Natural killer cell (primary cell): ENCODE measurements at regions not wholly inside any gene's neighbourhood (a gene's known extent, or its start where the extent isn't known, plus 50 kb on each side); places are given as distances from the start of the nearest gene placed in this dataset.

Source experiments
- ATAC-seq, 3 donors: fragments of 150-1000 bp in 2 of 3; fragments of 200-7000 bp in 1 of 3; cut with Tn5 transposase; 1 replicate in 1 of 3; 2 replicates in 2 of 3; pipeline ENCODE4 v1.10.0; 2021; ENCODE audit warnings: mild to moderate bottlenecking in 2 of 3, moderate library complexity in 2 of 3
- DNase-seq, 2 donors: peaks; one replicate each; pipeline versions ENCODE4 v3.0.0 to v3.0.0-alpha.2; 2013 to 2021; ENCODE audit warnings: mixed read lengths in 1 of 2
- H3K27ac ChIP-seq: one replicate; pipeline ENCODE4 v1.5.1; 2013; ENCODE audit warnings: mild to moderate bottlenecking, low read length
- H3K27me3 ChIP-seq: one replicate; pipeline ENCODE4 v1.6.1; 2013; ENCODE audit warnings: low read length; ENCODE audit not compliant: control insufficient read depth, insufficient read depth
- H3K36me3 ChIP-seq: one replicate; pipeline ENCODE4 v1.6.1; 2013; ENCODE audit warnings: low read length; ENCODE audit not compliant: control insufficient read depth, insufficient read depth
- H3K4me1 ChIP-seq: one replicate; pipeline ENCODE4 v1.6.1; 2013; ENCODE audit warnings: low read length; ENCODE audit not compliant: control insufficient read depth, insufficient read depth
- H3K4me3 ChIP-seq: one replicate; pipeline ENCODE4 v1.5.1; 2013; ENCODE audit warnings: low read length
- H3K9me3 ChIP-seq: one replicate; pipeline ENCODE4 v1.6.1; 2013; ENCODE audit warnings: low read length; ENCODE audit not compliant: control insufficient read depth, insufficient read depth
- H3K27ac Mint-ChIP-seq, 2 donors: one replicate each; pipeline ENCODE4 v1.8.0; 2022; ENCODE audit warnings: mild to moderate bottlenecking in 2 of 2, mixed read lengths in 2 of 2, moderate library complexity in 1 of 2
- H3K27me3 Mint-ChIP-seq, 2 donors: one replicate each; pipeline ENCODE4 v1.8.0; 2022; ENCODE audit warnings: low read depth in 2 of 2, mixed read lengths in 2 of 2
- H3K36me3 Mint-ChIP-seq: one replicate; pipeline ENCODE4 v1.8.0; 2022; ENCODE audit warnings: mixed read lengths
- H3K4me1 Mint-ChIP-seq, 2 donors: one replicate each; pipeline ENCODE4 v1.8.0; 2022; ENCODE audit warnings: mixed read lengths in 2 of 2
- H3K4me3 Mint-ChIP-seq: one replicate; pipeline ENCODE4 v1.8.0; 2022; ENCODE audit warnings: mild to moderate bottlenecking, moderate library complexity, mixed read lengths
- H3K9me3 Mint-ChIP-seq, 2 donors: one replicate each; pipeline ENCODE4 v1.8.0; 2022; ENCODE audit warnings: mixed read lengths in 2 of 2
- WGBS: methylation state at CpG from one replicate; pipeline ENCODE4 v1.1.7; 2013; ENCODE audit warnings: missing lambda C conversion rate; ENCODE audit not compliant: insufficient coverage; 5-methylcytosine and 5-hydroxymethylcytosine counted together
- intact Hi-C: fragments of 100-400 bp; cut with micrococcal nuclease; formaldehyde crosslinking; loops from one replicate; pipeline ENCODE4 v1.14.2; 2022
- TF ChIP-seq, protein P1 (sequence below): fragments of 200-600 bp; IDR thresholded peaks from one replicate; pipeline ENCODE4 v1.8.0; 2022; ENCODE audit warnings: antibody characterized with exemption

GRCh38 chr12:41836416-41836815 lies 308.3 kb downstream of the GXYLT1 start:
- Histone ChIP-seq H3K36me3 (no peaks in the 10 kb centered on the region), H3K4me3 (no peak overlapping the region), H3K4me1 (no peaks in the 10 kb centered on the region), H3K9me3 (no peaks in the 10 kb centered on the region), H3K27me3 (no peaks in the 10 kb centered on the region), H3K27ac (no peak overlapping the region)
- Mint-ChIP-seq H3K27me3 (no peaks in the 10 kb centered on the region), H3K9me3 (peaks cover 2% of the 10 kb centered on the region in 2 donors), H3K36me3 (no peaks in the 10 kb centered on the region), H3K27ac (no peak overlapping the region), H3K4me3 (no peak overlapping the region), H3K4me1 (no peaks in the 10 kb centered on the region)
- no CpG with 5 or more reads among the region's 2 CpGs for WGBS
- intact Hi-C loops = no loop called here
- DNase-seq = no peak
- ATAC-seq = no peak
- TF ChIP-seq, protein P1, sequence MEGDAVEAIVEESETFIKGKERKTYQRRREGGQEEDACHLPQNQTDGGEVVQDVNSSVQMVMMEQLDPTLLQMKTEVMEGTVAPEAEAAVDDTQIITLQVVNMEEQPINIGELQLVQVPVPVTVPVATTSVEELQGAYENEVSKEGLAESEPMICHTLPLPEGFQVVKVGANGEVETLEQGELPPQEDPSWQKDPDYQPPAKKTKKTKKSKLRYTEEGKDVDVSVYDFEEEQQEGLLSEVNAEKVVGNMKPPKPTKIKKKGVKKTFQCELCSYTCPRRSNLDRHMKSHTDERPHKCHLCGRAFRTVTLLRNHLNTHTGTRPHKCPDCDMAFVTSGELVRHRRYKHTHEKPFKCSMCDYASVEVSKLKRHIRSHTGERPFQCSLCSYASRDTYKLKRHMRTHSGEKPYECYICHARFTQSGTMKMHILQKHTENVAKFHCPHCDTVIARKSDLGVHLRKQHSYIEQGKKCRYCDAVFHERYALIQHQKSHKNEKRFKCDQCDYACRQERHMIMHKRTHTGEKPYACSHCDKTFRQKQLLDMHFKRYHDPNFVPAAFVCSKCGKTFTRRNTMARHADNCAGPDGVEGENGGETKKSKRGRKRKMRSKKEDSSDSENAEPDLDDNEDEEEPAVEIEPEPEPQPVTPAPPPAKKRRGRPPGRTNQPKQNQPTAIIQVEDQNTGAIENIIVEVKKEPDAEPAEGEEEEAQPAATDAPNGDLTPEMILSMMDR = no peak

- no peak overlapping the region for H3K4me3 ChIP-seq
- H3K27me3 Mint-ChIP-seq = no peaks in the 10 kb centered on the region
- no peak overlapping the region for H3K4me3 Mint-ChIP-seq
- H3K27ac Mint-ChIP-seq = no peak overlapping the region
- no peaks in the 10 kb centered on the region for H3K4me1 ChIP-seq
- H3K9me3 ChIP-seq = no peaks in the 10 kb centered on the region
- H3K27ac ChIP-seq = no peak overlapping the region
- peaks cover 2% of the 10 kb centered on the region in 2 donors for H3K9me3 Mint-ChIP-seq
- no peak for DNase-seq
- no peaks in the 10 kb centered on the region for H3K27me3 ChIP-seq
- no peaks in the 10 kb centered on the region for H3K4me1 Mint-ChIP-seq
- intact Hi-C loops = no loop called here
- H3K36me3 ChIP-seq = no peaks in the 10 kb centered on the region
- TF ChIP-seq, protein P1 = no peak
- no peak for ATAC-seq
- no peaks in the 10 kb centered on the region for H3K36me3 Mint-ChIP-seq
Measured at GRCh38 chr12:41835556-41835955, 309.1 kb downstream of the GXYLT1 start.

DNA sequence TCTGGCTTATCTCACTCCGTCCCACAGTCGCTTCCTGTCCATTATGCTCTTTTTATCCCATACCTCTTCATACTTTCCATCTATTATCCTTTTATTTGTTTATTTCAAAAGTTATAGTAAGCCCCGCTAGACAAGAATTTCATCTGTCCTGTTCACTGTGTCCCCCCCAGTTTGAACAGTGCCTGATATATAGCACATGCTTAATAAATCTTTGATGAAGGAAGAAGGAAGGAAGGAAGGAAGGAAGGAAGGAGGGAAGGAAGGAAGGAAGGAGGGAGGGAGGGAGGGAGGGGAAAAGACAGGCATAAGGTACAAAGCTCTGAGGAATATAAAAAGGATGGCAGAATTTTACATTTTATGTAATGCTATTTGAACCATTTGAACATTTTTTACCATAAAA lies 324.7 kb downstream of the GXYLT1 start:
- Histone ChIP-seq H3K9me3 (no peaks in the 10 kb centered on the region), H3K4me1 (no peaks in the 10 kb centered on the region), H3K4me3 (no peak overlapping the region), H3K27me3 (no peaks in the 10 kb centered on the region), H3K27ac (no peak overlapping the region), H3K36me3 (no peaks in the 10 kb centered on the region)
- H3K9me3 Mint-ChIP-seq = peaks cover 3 to 7% of the 10 kb centered on the region in 2 donors
- no peaks in the 10 kb centered on the region for H3K27me3 Mint-ChIP-seq
- 90% methylated on average over 3 of the region's 3 CpGs for WGBS
- TF ChIP-seq, protein P1 = no peak
- intact Hi-C loops = no loop called here
- DNase-seq (no peak), ATAC-seq (no peak)
- H3K36me3 Mint-ChIP-seq = no peaks in the 10 kb centered on the region
- H3K4me3 Mint-ChIP-seq = no peak overlapping the region
- H3K4me1 Mint-ChIP-seq = no peaks in the 10 kb centered on the region
- no peak overlapping the region for H3K27ac Mint-ChIP-seq

DNA sequence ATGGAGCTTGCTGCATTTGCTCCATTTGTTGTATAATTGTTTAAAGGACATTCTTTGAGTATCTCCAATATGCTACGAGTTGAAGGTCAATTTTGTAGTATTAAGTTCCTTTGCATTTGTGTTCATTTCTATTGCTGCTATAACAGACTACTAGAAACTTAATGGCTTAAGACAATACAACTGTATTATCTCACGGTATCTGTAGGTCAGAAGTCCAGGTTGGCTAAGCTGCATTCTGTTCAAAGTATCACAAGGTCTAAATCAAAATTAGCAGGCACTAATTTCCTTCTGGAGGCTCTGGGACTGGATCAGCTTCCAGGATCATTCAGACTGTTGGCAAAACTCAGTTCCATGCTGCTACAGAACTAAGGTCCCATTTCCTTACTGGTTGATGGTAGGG lies 340.6 kb downstream of the GXYLT1 start:
- Histone ChIP-seq H3K4me3 (no peak overlapping the region), H3K27me3 (no peaks in the 10 kb centered on the region), H3K9me3 (no peaks in the 10 kb centered on the region), H3K27ac (no peak overlapping the region), H3K4me1 (no peaks in the 10 kb centered on the region), H3K36me3 (no peaks in the 10 kb centered on the region)
- Mint-ChIP-seq H3K9me3 (peaks cover 2 to 6% of the 10 kb centered on the region in 2 donors), H3K36me3 (no peaks in the 10 kb centered on the region), H3K27me3 (no peaks in the 10 kb centered on the region), H3K27ac (no peak overlapping the region), H3K4me3 (no peak overlapping the region), H3K4me1 (no peaks in the 10 kb centered on the region)
- intact Hi-C loops = no loop called here
- WGBS = 95% methylated on average over 1 of the region's 2 CpGs
- TF ChIP-seq, protein P1 = no peak
- DNase-seq = no peak
- ATAC-seq = no peak
